SW480 (cell line): ENCODE measurements at regions not wholly inside any gene's neighbourhood (a gene's known extent, or its start where the extent isn't known, plus 50 kb on each side); places are given as distances from the start of the nearest gene placed in this dataset.

Experiments
- DNase-seq: peaks from one replicate; pipeline ENCODE4 v3.0.0-alpha.2; 2016; ENCODE audit warnings: low spot score

DNA sequence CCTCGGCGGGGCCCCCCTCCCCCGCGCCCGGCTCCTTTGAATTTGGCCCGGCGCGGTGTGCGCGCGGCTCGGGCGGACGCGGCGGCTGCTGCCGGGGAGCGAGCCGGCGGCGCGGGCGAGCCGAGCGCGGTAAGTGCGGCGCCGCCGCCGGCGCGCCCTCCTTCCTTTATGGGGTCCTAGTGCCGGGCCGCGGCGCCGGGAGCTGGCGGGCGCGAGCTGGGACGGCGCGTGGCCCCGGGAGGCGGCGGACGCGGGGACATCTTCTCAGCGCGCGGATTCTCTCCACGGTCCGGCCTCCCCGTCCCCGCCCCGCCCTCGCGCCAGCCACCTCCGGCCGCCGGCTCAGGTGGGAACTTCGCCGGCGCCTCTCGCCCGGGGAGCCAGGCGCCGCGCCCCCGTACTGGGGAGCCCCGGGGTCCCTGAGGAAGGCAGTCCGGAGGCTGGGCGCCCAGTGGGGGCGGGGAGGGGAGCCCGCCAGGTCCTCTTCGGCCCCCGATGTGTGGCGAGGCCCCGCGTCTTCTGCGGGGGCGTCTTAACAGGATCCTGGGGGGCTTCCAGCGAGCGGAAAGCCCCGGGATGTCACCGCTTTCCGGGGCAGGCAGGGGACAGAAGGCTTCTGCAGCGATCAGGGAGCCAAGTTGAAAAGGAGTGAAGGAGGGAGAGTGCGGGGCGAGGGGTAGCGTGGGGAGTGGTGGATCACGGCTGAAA, 98.4 kb upstream of the TENM3 start:
- peak; percentile 23 for DNase-seq

DNA sequence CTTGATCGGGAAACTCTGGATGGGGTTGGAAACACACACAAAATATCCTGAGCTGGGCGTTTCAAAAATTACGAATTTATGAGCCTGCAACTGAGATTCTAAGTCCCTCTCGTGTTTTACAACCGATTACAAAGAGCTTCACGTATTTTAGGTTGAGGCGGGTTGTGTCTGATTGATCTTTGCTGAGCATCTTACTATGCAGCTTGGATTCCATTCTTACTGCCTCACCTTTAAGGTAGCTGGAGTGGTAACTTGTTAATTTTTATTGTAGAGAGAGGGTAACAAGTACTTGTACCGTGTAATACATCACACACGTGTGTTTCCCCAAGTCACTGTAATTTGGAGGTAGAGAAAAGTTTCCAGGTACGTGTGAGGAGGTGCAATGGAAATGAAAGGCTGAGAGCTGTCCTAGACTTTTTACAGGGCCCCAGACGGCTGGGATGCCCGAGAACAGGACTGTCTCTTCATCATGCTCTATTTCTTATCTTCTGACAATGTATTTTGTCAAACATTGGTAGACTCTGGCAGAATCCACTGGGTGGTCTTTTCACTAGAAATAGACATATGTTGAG, 97.8 kb upstream of the TENM3 start:
- peak; percentile 42 for DNase-seq

- no peak for DNase-seq
Measured at GRCh38 chr4:182147391-182147790, 95.8 kb upstream of the TENM3 start.

DNA sequence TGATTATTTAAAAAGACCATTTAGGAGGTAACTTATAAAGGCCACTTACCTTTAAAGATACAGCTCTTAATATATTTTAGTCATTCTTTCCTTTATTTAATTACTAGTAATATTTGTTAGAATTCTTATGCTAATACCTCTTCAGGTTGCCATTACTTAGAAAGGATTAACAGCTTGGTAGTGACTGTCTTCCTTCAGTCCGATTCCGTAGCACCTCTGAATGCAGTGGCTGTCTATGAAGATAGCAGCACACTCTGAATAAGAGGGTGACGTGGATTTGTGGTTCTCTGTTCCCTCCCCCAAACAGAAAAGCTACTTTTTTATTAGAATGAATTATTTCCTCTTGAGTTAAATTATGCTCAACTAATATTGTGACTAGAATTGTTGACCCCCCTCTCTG, 92.6 kb upstream of the TENM3 start:
- DNase-seq: no peak

- DNase-seq: no peak
Measured at GRCh38 chr4:182155806-182156205, 87.4 kb upstream of the TENM3 start.

DNA sequence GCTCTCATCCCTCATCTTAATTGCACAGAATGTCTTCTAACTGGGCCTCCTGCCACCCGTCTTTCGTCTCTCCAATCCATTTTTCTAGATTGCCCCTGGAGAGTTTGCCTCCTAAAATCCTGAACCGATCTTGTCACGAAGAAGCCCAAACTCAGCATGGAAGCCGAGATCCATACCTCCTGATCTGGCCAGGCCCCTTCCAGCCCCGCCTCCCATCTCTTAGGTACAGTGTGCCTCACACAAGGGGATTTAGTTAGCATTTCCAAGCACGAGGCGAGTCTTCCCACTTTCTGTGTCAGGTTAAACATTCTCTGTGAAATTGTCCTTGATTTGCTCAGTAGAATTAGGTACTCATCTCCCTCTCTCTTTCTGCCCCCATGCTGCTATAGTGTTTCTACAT, 80.0 kb upstream of the TENM3 start:
- no peak for DNase-seq

GRCh38 chr4:182169572-182169971, 73.6 kb upstream of the TENM3 start:
- no peak for DNase-seq

GRCh38 chr4:182169987-182170386, 73.2 kb upstream of the TENM3 start:
- no peak for DNase-seq

DNA sequence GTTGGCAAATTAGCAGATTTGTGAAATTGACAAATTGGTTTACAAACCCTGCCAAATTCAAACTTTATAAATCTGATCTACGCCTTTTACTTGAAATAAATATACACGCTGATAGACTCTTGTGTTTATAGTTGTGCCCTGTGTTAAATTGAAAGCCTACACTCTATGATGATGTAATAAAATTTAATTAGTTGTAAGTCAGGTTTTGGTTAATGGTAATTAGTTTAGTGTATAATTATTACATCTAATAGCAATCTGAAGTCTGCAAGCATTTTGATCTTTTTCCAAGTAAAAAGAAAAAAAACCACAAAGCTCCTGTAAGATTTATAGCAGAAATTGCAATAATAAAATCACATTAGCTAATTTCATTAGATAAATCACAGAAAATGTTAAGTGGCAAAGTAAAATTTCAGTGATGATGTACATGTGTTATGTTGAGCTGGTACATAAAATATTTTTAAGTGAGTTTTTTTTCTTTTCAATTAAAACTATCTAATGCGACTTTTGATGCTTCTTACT, 72.7 kb upstream of the TENM3 start:
- DNase-seq: no peak

- no peak for DNase-seq
Measured at GRCh38 chr4:182174979-182175378, 68.2 kb upstream of the TENM3 start.

DNA sequence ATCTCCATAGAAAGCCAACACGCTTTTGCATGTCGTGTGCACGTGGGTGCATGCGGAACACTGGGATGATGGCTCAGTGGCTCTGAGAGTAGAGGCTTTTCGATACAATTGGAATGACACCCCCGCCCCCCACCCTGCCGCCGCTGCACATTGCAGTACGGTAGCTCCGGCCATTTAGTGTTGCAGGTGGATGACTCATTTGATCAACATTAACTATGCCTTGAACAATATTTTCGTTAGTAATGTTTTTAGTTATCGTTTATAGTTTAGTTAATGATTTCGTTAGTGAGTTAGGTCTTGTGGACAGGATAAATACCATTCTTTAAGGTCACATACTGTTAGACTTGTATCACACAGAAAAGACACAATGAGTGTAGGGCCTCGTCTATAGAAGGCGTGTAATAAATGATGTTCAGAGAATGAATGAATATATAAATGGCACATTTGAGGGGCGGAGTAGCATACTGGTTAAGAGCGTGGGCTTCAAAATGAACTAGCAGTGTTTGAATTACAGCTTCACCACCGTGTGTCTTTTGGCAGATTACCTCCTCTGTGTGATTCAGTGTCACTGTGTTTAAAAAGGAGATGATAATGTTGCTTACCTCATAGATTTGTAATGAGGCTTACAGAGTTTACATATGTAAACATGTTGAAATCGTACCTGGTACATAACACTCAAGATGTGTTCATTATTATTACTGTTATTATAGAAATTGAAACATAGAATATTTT, 67.2 kb upstream of the TENM3 start:
- DNase-seq: no peak

- no peak for DNase-seq
Measured at GRCh38 chr4:182177166-182177565, 66.0 kb upstream of the TENM3 start.

GRCh38 chr4:182179105-182179504, 64.1 kb upstream of the TENM3 start:
- peak; percentile 52 for DNase-seq

DNA sequence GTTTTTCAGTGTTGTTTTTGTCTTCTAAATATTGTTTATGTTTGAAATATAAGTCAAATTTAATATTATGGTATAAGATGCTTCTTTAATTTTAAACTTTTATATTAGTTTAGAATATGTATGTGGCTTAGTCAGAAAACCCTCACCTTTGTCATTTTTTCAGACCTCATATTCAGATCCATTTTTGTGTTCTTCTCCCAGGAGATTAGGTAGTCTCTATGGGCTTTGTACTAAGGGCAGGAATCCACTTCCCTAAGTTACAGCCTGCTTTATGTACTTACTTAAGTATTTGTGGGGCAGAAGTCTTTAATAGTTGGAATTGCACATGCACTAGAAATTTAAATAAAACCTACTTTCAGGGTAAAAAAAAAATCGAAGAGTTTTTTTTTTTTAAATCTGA, 63.5 kb upstream of the TENM3 start:
- no peak for DNase-seq

DNA sequence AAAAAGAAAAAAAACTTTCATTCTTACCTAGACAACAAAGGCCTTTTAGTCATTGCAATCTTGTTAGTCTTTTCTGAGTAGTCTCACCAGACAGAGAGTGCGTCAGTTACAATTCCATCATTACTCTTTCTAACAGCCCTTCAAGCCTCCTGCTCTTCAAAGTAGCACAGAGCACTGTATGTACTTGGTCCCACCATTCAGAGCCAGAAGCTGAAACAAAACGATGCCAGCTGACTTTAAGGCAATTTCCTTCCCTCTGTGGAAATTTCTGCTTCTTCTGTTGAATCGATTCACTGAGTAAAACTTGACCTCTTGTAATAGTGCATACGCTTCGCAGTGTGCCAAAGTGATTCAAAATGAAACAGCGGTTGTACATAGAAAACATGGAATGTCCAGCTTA, 57.7 kb upstream of the TENM3 start:
- DNase-seq: no peak

DNA sequence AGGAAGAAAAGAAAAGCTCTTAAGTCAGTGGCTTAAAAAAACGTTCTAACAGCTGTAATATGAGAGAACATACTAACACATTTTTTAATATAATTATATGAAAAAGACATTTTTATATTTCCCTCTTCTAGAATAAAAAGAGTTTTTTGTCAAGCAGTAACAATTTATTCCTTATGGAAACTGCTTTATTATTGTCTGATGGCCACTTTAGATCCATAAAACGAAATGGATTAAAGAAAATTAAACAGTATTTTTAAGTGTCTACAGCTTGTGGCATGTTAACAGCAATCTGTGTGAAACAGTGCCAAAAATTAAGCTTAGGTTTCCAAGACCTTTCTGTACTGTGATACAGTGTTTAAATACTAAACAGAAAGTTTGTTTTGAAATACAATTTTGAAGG, 55.5 kb upstream of the TENM3 start:
- no peak for DNase-seq

GRCh38 chr4:182188622-182189021, 54.6 kb upstream of the TENM3 start:
- no peak for DNase-seq

GRCh38 chr4:182189103-182189878, 53.9 kb upstream of the TENM3 start:
- peak; percentile 61 for DNase-seq

- peak; percentile 59 for DNase-seq
Measured at GRCh38 chr4:182190306-182190705, 52.9 kb upstream of the TENM3 start.

- DNase-seq: no peak
Measured at GRCh38 chr4:182192511-182193181, 50.6 kb upstream of the TENM3 start.

DNA sequence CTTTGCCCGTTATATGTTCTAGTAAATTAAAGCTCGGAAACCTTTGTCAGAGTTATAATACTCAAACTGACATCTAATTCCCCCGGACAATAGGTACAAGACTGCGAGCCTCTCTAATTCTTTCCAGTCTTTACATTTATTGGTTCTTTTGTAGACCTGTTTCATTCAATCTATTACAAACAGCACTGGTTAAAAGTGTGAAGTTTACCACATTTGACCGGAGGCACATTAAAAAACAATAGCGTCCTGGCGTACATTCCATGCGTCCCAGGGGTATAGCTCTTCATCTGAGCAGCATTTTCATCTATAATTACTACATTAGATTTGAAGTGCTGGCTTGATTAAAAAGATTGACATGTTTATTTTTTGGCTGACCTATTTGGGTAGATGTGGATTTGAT, 49.9 kb upstream of the TENM3 start:
- DNase-seq: no peak
